Inflammatory macrophage treated with lipopolysaccharide for 4 hours (primary cell): ENCODE measurements at regions not wholly inside any gene's neighbourhood (a gene's known extent, or its start where the extent isn't known, plus 50 kb on each side); places are given as distances from the start of the nearest gene placed in this dataset.
A peak's percentile ranks its signal among the peaks of the same experiment; 100 is the strongest.
"Not testable (repeated sequence)": the region's sequence is repeated elsewhere in the genome, so short reads cannot be mapped to it uniquely, and the experiment has no call there.

Experiments used
- DNase-seq: peaks from one replicate; pipeline ENCODE4 v3.0.0-alpha.2; 2020

DNA sequence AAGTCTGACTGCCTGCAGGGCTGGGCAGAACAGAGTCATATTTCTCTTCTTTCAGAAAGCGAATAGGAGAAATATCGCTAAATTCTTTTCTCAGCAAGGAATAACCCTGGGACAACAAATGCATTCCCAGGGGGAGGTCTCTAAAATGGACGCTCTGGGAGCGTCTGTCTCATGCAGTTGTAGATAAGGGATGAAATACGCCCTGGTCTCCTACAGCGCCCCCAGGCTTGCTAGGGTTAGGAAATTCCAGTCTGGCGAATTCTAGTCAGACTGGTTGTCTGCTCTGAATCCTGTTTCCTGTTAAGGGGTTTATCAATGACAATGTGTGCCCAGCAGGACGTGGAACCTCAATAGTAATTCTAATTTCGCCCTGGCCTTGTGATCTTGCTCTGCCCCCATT, 1214.1 kb downstream of the DIAPH3 start:
- no peak for DNase-seq

DNA sequence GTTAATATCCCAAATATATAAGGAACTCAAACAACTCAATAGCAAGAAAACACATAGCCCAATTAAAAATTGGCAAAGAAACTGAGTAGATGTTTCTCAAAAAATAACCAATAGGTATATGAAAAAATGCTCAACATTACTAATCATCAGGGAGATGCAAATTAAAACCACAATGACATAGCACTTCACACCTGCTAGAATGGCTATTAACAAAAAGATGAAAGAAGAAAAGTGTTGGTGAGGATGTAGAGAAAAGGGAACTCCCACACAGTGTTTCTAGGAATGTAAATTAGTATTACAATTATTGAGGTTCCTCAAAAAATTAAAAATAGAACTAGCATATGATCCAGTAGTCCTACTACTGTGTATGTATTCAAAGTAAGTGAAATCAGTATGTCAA, 1212.8 kb downstream of the DIAPH3 start:
- DNase-seq = no peak

DNA sequence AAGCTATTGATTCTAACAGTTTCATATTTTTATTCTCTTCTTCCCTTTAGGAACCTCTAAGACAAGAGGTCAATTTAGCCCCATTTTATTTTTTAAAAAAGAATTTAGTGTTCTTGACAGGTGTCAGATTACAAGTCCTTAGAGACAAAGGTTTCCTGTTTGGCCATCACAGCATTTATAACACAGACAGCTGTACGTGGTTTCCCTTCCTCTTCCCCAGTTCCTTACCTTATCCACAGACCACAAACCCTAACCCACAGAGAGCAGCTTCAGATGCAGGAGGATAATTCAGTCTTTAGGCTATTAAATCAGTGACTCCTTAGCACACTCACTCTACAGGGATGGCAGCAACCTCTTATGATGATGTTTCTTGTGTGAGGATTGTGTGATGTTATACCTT, 1210.1 kb downstream of the DIAPH3 start:
- DNase-seq = no peak

DNA sequence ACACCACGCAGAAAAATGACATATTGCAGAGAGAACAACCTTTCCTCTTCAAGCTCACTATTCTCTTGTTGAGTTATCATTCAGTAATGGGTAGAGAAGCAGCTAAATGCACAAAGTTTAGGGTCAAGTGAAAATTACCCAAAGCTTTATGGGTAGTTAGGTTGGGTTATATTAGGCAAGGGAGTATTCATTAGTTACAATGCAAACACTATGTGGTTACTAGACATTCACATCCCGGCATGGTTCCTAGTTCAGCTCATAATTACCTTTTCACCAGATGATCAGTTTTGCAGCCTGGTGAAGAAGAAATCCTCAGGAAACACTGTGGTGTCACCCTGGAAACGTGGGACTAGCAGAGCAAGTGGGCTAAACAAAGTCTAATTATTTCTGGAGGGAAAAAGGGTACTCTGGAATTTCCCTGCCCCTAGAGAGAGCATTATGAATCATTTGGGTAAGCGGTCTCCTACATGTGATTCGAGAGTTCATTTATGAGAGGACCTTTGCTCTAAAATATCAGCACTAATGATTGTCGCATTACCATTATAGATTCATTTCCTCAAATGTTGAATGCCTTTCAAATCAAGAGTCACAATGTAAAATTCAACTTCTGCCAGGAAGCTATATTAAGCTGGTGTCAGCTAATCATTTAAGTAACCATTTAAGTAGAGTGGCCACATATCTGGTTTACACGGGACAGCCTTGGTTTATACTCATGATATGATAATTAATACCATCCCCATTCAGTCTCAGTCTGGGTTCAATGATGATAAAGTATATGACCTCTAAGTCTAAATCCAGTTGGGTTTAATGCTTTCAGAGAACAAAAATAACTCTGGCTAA, 1208.0 kb downstream of the DIAPH3 start:
- DNase-seq = no peak

DNA sequence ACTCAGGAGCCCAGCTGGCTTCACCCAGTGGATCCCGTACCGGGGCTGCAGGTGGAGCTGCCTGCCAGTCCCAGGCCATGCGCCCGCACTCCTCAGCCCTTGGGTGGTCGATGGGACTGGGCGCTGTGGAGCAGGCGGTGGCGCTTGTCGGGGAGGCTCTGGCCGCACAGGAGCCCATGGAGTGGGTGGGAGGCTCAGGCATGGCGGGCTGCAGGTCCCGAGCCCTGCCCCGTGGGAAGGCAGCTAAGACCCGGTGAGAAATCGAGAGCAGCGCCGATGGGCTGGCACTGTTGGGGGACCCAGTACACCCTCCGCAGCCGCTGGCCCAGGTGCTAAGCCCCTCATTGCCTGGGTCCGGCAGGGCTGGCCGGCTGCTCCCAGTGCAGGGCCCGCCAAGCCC, 1205.6 kb downstream of the DIAPH3 start:
- DNase-seq = not testable (repeated sequence)

DNA sequence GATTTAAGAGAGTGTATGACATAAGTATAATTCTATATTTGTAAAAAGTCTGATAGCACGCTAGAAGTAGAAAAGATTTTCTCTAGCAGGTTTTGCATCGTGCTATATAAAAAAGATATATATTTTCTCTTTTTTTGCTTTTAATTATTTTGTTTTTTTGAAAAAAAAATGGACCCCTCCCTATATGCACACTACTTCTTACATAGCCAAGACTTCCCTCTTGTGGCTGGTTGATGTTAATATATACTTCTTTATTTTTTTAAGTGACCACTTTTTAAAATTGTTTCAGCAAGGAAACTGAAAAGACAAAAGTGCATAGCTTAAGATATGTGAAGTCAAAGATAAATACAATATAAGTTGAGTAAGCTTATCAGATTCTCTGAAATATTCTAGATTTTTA, 1202.8 kb downstream of the DIAPH3 start:
- DNase-seq = peak; percentile 0

DNA sequence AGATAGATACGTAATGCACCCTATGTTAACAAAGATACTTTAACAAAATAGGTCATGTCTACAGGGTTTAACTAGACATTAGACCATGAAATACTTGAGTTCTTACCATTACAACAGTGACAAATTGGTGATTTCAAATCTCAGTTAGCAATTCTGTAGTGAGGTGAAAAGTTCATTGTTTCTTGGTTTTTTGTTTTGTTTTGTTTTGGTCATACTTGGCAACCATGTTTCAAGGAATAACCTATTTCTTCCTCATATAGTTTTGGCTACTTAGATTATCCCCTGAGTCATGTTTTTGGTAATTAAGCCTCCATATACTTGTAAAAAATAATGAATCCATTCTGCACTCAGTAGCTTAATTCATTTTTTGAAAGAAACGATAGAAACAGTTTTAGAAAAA, 1200.4 kb downstream of the DIAPH3 start:
- DNase-seq = no peak

DNA sequence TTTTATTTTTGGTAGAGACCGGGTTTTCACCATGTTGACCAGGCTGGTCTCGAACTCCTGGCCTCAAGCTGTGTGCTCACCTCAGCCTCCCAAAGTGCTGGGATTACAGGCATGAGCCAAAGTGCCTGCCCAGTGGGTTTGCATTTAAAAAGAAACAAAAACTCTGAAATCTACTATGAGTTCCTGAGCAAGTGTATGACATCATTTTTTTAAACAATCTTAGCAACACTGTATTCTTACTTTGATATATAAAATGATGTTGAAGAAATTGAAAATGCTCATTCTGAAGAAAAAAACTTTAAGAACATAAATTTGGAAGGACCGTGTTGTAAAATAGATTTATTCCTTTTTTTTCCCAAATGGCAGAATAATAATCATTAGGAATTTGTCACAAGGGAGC, 1199.7 kb downstream of the DIAPH3 start:
- DNase-seq = no peak

DNA sequence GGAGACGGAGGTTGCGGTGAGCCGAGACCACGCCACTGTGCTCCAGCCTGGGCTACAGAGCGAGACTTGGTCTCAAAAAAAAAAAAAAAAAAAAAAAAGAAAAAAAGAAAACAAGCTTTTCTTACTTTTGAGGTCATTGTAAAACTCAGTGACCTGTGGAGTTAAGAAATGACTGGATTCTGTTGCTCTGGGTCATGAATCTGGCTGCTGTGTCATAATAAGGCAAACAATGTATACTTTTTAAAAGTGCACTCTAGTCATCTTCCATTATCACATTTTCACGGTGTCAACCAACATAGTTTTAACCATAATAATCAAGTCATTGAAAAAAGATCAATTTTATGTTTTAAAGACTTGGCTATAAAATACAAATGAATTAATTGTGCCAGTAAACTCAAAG, 1186.6 kb downstream of the DIAPH3 start:
- no peak for DNase-seq

DNA sequence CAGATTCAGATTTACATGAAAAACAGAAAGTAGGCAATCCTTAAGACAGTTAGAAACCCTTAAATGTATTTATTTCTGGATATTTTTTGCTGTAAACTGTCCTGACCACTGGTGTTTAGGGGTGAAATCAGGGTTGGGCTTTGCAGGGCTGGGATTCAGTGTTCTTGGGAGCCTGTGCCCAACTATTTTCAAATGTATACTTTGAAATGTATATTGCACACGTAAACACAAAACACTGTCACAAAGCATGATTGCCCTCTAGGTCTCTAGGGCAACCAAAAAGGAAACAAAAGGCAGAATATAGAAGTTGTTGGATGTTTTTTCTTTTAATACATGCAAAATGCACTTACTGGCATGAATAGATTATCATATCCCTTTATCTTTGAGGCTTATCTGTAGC, 1185.4 kb downstream of the DIAPH3 start:
- DNase-seq = no peak

DNA sequence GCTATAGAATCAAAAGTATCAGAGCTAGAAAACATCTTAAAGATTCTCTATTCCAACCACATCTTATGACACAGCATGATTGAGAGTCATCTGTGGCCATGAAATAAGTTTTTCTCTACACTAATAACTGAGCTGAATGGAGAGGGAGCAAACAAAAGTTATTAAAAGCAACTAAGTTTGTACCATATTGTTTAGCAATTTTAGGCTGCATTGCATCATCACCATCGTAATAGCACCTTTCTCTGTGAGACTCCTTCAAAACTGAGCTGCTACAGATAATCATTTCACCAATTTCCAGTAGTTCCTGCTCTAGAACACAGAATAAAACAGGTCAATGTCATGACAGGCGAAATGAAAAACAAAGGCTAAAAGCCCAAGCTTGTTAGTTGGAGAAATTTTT, 1183.9 kb downstream of the DIAPH3 start:
- no peak for DNase-seq

DNA sequence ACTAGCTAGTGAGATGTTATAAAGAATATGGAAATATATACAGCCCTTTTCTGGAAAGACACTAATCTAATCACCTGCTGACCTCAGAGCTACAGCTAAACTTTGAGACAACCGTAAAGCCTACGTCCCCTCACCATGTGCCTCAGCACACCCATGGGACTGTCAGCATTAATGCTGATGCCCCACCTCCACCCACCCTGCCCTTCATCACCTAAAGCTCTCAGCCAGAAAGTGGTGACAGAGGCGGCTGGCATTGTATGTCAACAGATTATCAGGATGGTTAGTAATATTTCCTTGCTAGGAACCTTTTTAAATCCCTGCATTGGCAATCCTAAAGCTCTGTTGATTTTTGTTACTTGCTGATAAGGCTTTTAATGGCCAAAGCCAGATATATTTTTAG, 1177.9 kb downstream of the DIAPH3 start:
- no peak for DNase-seq

DNA sequence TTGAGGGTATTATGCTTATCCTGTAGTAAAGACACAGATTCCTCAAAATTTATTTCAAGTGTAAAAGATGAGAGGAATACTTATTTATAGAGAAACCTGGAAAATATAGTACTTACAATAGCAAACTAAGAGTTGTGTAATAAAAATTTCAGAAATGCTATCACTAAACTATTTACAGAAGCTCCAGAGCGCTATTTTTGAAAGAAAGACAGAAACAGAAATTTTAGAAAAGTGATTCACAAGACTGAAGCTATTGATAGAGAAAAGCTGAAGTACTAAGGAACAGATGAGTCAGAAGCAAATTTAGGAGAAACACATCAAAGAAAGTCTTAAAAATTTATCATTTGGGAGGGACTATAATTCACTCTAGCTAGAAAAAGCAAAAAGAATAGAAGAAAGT, 1174.2 kb downstream of the DIAPH3 start:
- no peak for DNase-seq

DNA sequence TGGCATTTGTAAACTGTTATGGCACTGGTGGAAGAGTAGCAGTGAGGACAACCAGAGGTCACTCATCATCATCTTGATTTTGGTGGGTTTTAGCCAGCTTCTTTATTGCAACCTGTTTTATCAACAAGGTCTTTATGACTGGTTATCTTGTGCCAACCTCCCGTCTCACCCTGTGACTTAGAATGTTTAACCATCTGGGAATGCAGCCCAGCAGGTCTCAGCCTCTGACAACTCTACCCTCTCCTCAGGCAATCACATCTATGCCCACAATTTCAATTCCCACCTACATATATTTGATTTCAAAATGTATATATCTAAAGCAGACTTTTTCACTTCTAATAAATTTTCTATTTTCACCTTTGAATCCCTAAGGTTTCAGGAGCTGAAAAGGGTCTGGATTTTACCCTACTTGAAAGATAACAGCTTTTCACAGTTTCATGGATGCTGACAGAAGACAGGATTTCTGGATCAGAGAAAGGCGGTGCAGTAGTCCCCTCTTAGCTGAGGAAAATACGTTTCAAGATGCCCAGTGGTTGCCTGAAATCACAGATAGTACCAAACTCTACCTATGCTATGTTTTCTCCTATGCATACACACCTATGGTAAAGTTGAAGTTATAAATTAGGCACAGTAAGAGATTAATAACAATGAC, 1171.8 kb downstream of the DIAPH3 start:
- DNase-seq = no peak

DNA sequence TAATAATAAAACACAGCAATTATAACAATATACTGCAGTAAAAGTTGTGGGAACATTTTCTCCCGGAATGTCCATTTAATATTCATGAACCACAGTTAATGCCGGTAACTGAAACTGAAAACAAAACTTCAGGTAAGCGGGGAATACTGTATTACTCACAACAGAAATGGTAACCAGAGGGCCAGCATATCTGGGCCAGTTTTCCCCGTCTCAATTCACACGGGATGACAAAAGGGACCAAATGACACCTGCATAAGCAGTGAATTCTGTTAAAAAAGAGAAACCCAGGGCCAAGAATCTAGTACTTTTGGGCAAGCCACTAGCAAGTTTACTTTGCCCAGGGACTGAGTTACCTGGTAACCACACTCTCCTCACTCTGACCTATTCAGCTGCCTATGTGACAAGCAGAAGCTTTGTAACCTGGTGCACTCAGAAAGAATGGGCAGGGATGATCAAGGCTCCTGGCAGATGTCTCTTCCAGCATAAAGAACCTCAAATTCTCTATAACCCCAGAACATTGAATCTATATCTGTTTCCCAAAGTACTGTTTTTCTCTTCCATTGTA, 1171.2 kb downstream of the DIAPH3 start:
- DNase-seq = no peak

DNA sequence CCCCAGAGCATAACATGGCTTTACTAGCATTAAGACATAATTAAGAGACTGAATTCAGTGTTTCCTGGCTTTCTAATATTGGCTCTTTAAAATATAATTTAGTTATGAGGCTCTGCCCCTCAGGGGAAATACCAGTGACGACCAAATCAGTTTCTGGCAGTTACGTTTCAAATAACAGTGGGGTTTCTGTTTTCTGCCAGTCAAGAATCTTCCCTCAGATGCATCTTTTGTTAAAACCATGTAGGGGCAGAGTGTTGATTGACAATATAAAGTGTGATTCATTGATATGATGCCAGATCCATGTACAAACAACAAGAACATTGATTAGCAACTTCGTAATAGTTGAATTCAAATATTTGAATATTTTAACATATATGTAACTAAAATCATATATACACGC, 1169.7 kb downstream of the DIAPH3 start:
- DNase-seq = no peak

DNA sequence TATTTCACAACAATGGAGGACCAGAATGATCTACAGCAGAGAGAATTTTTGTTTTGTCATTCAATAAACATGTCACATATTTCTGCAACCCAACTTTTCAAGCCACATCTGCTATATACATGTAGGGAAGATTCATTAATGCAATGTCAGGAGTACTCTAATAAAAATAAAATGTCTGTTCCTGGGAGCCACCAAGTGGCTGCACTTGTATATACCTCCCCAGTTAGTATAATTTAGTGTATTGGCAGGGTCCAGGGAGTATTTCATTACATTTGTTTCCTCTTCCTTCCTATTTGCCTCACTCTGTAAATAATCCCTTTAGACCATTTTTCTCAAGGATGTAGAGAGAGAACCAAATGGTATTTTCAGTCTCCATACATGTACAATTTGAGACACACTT, 1169.0 kb downstream of the DIAPH3 start:
- no peak for DNase-seq

DNA sequence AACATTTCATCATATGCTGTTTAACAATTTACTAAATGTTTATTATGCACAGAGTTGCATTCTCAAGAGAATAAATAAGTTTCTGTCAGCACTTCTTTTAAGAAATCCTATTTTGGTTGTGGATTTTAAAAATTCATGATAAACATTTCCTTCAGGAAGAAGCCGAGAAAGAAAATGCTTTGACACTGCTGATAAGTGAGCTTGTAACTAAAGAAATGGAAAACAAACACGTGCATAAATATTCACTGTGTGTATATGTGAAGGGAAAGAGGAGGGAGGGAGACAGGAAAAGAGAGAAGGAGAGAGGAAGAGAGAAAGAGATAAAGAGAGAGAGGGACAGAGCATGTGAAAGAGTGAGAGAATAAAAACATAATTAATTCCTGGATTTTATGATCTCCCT, 1165.0 kb downstream of the DIAPH3 start:
- DNase-seq = no peak

DNA sequence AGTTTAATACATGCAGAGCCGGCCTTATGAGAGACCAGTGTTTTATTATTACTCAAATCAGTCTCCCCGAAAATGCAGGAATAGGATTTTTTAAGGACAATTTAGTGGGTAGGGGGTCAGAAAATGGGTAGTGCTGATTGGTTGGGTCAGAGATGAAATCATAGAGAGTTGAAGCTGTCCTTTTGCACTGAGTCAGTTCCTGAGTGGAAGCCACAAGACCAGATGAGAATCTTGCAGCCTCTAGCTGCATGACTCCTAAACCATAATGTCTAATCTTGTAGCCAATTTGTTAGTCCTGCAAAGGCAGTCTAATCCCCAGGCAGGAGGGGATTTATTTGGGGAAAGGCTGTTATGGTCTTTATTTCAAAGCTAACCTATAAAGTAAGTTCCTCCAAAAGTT, 1163.9 kb downstream of the DIAPH3 start:
- DNase-seq = no peak

DNA sequence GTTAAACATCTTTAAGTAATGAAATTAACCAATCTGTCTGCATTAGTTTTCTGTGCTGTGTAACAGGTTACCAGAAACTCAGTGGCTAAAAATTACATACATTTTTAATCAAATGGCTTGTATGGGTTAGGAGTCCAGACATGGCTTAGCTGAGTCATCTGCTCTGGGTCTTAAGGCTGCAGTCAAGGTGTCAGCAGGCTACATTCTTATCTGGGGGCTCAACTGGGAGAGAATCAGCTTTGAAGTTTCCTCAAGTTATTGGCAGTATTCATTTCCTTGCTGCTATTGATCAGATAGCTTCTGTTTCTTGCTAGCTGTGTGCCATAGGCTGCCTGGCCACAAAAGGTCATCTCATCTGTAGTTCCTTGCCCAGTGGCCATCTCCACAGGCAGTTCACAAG, 1163.0 kb downstream of the DIAPH3 start:
- no peak for DNase-seq

DNA sequence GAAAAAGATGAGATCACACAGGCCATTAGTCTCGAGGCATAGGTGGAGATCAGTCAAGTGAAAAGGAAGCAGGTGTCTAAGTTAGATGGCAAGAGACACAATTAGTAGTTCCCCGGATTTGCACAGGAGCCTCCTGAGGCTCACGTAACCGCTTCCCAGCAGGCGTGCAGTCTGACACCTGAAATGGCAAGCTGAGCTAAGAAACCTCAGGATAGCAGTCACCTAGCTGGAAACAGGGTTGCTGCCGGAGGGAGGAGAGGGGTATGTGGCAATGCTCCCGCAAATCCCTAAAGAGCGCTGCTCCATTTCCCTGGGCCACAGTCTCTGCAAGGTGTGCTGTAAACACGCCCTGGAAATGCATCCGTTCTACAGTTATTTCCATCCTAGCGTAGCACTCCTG, 1151.0 kb downstream of the DIAPH3 start:
- no peak for DNase-seq

DNA sequence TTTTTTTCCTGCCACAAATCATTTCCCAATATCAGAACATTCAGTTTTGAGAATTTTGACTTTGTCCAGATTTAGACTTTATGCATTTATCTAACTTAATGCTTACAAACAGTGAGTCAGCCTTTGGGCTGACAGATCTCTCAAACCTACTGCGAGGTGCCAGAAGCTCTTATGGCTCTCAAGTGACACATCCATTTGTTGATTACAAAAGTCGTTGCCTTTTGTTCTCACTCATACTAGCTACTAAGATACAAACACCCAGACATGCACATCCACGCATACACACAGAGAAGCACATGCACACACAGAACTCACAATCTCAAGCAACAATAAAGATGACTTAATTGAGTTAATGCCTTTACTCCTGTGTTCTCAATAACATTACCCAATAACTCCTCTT, 1147.5 kb downstream of the DIAPH3 start:
- DNase-seq = no peak

DNA sequence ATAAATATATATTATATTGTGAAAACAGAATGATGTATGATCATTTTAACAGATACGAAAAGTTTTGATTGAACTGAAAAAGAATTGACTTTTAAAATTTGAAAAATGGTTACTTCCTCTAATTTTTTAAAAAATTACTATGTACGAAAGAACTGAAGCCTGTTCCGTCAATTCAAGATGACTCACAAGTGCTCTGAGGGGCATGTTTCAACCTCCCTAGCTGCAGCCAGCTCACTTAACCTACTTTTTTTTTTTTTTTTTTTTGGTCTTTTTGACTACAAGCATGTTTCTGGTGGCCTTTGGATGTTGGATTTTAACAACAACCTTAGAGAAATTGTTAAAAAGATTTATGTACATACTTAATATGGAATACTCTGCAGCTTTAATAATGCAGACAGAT, 1139.3 kb downstream of the DIAPH3 start:
- DNase-seq = no peak

DNA sequence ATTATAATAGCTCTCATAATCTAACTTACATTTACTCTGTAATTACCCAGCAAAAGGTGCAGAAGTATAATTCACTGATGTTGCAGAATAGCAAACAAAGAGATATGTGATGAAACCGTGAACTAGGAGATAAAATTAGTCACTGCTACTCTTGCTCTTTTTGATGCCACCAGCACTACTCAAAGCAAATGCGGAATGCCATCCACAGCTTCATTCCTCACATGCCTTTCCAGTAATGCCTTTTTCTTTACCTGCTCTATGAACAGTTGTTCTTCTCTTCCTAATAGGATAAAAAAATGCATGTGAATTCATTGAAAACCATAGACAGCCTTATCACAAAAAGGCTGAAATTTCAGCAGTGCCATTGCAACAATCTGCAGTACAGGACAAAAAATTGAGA, 1129.5 kb downstream of the DIAPH3 start:
- no peak for DNase-seq

DNA sequence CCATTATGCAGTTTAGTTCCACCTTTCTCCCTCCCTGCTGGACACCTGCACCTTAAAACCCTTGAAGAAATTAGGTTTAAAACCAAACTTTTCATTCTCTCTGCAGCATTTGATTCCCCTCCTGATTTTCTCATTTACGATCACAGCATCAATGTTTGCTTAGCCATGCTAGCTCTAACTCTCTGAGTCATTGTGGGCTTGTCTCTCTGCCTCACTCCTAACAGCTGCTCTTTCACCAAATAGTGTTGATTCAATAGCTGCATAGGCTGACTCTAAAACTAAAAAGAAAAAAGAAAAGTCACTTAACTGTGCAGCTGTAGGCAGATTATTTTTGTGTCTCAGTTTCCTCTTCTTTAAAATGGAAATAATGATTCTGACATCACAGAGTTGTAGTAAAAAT, 1124.9 kb downstream of the DIAPH3 start:
- DNase-seq = no peak
